Esophagus squamous epithelium (tissue), 5 donors: ENCODE measurements at regions not wholly inside any gene's neighbourhood (a gene's known extent, or its start where the extent isn't known, plus 50 kb on each side); places are given as distances from the start of the nearest gene placed in this dataset.

Source experiments
- DNase-seq: peaks from one replicate; lab custom pipeline; 2025; lab: John Stamatoyannopoulos, UW
- H3K27ac ChIP-seq, 4 donors: fragments of 200-600 bp; sonication (generic); one replicate each; pipeline ENCODE4 v1.5.1; 2016 to 2019; ENCODE audit warnings: mild to moderate bottlenecking in 1 of 4
- H3K27me3 ChIP-seq, 4 donors: fragments of 200-600 bp; sonication (generic); 1 replicate in 3 of 4; 2 replicates in 1 of 4; pipeline versions ENCODE4 v1.5.1 to v1.6.0; 2017 to 2021; ENCODE audit warnings: antibody characterized with exemption in 1 of 4
- H3K36me3 ChIP-seq, 3 donors: fragments of 200-600 bp; sonication (generic); one replicate each; pipeline ENCODE4 v1.5.1; 2016 to 2019
- H3K4me1 ChIP-seq, 3 donors: fragments of 200-600 bp; sonication (generic); one replicate each; pipeline ENCODE4 v1.5.1; 2017 to 2019
- H3K4me3 ChIP-seq, 4 donors: fragments of 200-600 bp; sonication (generic); 1 replicate in 3 of 4; 2 replicates in 1 of 4; pipeline ENCODE4 v1.5.1; 2016 to 2019; ENCODE audit warnings: mild to moderate bottlenecking in 2 of 4, moderate library complexity in 1 of 4
- H3K9me3 ChIP-seq, 3 donors: fragments of 200-600 bp; sonication (generic); one replicate each; pipeline ENCODE4 v1.5.1; 2016 to 2019
- CTCF ChIP-seq, 6 experiments: fragments of 450-650 bp in 4 of 6; fragments of 200-600 bp in 2 of 6; sonication (generic) in 2 of 6; IDR thresholded peaks; one replicate each; pipeline ENCODE4 v1.5.1; 2016 to 2019; ENCODE audit warnings: antibody characterized with exemption in 6 of 6, mild to moderate bottlenecking in 4 of 6, moderate library complexity in 4 of 6
- POLR2A ChIP-seq, 4 donors: fragments of 450-650 bp; IDR thresholded peaks; one replicate each; pipeline ENCODE4 v1.6.1; 2017; ENCODE audit warnings: antibody characterized with exemption in 4 of 4, mild to moderate bottlenecking in 4 of 4, moderate library complexity in 3 of 4
- WGBS, 2 donors: methylation state at CpG; one replicate each; pipeline ENCODE4 v1.1.5; 2018; 5-methylcytosine and 5-hydroxymethylcytosine counted together
- intact Hi-C: fragments of 100-400 bp; cut with DNase I; formaldehyde crosslinking; loops from one replicate; pipeline ENCODE4 v1.15.0; 2022
- donor health status: DM: yes; HTN: yes; CAD: no.

DNA sequence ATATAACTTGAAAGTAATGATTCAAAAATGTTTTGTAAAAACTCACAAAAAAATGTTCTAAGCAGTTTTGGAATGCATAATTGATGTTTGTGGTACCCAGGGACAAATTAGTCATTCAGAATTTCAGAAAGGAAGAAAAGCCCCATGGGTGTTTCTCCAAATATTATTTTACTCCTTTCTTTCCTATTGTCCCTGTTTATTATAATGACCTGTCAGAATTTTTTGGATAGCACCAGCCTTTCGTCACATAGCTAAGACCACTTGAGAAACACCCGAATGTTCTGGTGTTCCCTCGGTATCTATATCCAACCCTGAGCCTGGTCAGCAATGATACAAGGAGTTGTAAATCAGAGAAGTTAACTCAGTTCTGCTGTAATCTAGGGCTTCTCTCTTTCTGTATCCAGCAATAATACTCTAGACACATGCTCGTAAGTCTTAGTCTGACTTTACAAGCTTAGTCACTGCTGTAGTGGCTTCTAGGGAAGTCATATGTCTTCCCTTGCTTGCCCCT is 64.8 kb upstream of the MEOX2 start:
- DNase-seq: no peak

DNA sequence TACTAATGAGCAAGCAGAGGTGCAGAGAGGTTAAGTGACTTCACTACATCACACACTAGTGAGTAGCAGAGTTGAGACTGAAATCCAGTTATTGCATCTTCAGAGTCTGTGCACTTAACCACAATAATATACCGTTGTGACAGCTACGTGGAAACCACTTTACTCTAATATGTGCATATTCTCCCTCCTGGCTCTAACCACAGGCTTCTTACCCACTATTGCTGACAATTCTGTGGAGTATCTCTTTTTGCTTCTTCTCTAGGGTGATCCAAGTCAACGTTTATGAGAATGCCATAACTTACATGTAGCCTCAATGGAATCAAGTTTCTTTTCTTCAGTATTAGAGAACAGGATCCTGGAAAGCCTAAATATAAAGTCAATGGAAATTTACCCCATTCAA is 64.2 kb upstream of the MEOX2 start:
- intact Hi-C loops: no loop called here
- DNase-seq: no peak
- TF ChIP-seq POLR2A (IDR thresholded peaks at IDR 0.05): no peak
- no peak for TF ChIP-seq CTCF (IDR thresholded peaks at IDR 0.05)
- 72 to 77% methylated on average over 3 of the region's 3 CpGs for WGBS, 2 donors
- Histone ChIP-seq H3K27ac (no peak overlapping the region), H3K36me3 (no peaks in the 10 kb centered on the region), H3K27me3 (no peaks in the 10 kb centered on the region), H3K4me3 (no peak overlapping the region), H3K4me1 (peaks cover 0 to 3% (median 0%) of the 10 kb centered on the region in 3 donors), H3K9me3 (no peaks in the 10 kb centered on the region)

More for the DNA sequence above, 64.8 kb upstream of the MEOX2 start:
- no peaks in the 10 kb centered on the region for H3K27me3 ChIP-seq
- no peaks in the 10 kb centered on the region for H3K9me3 ChIP-seq
- H3K4me3 ChIP-seq: no peak overlapping the region
- TF ChIP-seq POLR2A (IDR thresholded peaks at IDR 0.05): no peak
- no peak for TF ChIP-seq CTCF (IDR thresholded peaks at IDR 0.05)
- intact Hi-C loops: no loop called here
- peaks cover 0 to 3% (median 0%) of the 10 kb centered on the region in 3 donors for H3K4me1 ChIP-seq
- H3K36me3 ChIP-seq: no peaks in the 10 kb centered on the region
- 74 to 75% methylated on average over 4 of the region's 4 CpGs for WGBS, 2 donors
- H3K27ac ChIP-seq: no peak overlapping the region

GRCh38 chr7:15749631-15750030 is 63.1 kb upstream of the MEOX2 start:
- Histone ChIP-seq H3K36me3 (no peaks in the 10 kb centered on the region), H3K4me1 (peaks cover 0 to 3% (median 0%) of the 10 kb centered on the region in 3 donors), H3K4me3 (no peak overlapping the region), H3K27ac (no peak overlapping the region), H3K9me3 (no peaks in the 10 kb centered on the region), H3K27me3 (no peaks in the 10 kb centered on the region)
- TF ChIP-seq CTCF (IDR thresholded peaks at IDR 0.05) (no peak), POLR2A (IDR thresholded peaks at IDR 0.05) (no peak)
- intact Hi-C loops: no loop called here
- no peak for DNase-seq
- 45% methylated on average over 3 of the region's 3 CpGs for WGBS, 2 donors

- H3K27me3 ChIP-seq: no peaks in the 10 kb centered on the region
- H3K4me3 ChIP-seq: no peak overlapping the region
- intact Hi-C loops: no loop called here
- H3K9me3 ChIP-seq: no peaks in the 10 kb centered on the region
- H3K27ac ChIP-seq: no peak overlapping the region
- peaks cover 0 to 3% (median 0%) of the 10 kb centered on the region in 3 donors for H3K4me1 ChIP-seq
- no peaks in the 10 kb centered on the region for H3K36me3 ChIP-seq
- 47 to 48% methylated on average over 4 of the region's 4 CpGs for WGBS, 2 donors
- no peak for DNase-seq
- no peak for TF ChIP-seq CTCF (IDR thresholded peaks at IDR 0.05)
- TF ChIP-seq POLR2A (IDR thresholded peaks at IDR 0.05): no peak
Observed at GRCh38 chr7:15747712-15748111, 61.2 kb upstream of the MEOX2 start.

DNA sequence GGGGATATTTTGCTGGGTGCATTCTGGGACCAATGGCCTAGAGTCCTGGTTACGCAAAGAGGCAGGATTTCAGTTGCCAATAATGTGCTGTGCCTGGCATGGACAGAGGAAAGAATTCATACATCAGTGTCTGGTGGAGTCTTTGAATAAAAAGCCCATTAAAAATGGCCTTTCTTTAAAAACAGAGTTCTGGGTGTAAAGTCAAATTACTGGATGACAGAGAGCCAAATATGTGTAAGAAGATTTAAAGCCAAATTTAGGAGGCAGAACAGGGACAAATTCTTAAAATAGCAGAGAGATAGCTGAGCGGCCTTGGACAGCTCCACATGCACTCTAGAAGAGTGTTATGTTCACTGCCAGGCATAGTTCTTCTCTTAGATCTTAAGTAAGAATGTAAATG is 60.8 kb upstream of the MEOX2 start:
- H3K9me3 ChIP-seq: no peaks in the 10 kb centered on the region

More for the DNA sequence above, 60.8 kb upstream of the MEOX2 start:
- intact Hi-C loops: no loop called here
- Histone ChIP-seq H3K4me3 (no peak overlapping the region), H3K27ac (no peak overlapping the region), H3K27me3 (no peaks in the 10 kb centered on the region), H3K36me3 (no peaks in the 10 kb centered on the region), H3K4me1 (peaks cover 0 to 3% (median 0%) of the 10 kb centered on the region in 3 donors)
- 41 to 61% methylated on average over 2 of the region's 2 CpGs for WGBS, 2 donors
- TF ChIP-seq CTCF (IDR thresholded peaks at IDR 0.05) (no peak), POLR2A (IDR thresholded peaks at IDR 0.05) (no peak)
- DNase-seq: no peak
